ENCODE measurements at regions not wholly inside any gene's neighbourhood (a gene's known extent, or its start where the extent isn't known, plus 50 kb on each side); places are given as distances from the start of the nearest gene placed in this dataset.

DNA sequence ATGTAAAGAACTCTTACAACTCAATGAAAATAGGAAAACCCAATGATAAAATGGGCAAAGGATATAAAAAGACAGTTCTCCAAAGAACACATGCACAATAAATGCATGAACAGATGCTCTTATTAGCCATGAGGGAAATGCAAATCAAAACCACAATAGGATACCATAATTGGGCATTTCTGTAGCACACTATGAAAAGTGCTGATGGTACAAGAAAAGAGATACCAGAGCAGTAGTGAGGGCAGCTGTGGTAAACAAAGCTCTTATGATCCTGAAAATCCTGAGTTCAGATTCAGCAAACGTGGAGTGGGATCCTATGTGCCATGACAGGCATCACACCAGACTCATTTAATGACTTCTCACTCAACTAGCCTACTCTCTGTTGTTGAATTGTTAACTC, 96.7 kb upstream of the SLC25A13 start:
- no peaks in the 10 kb centered on the region for H3K4me1 ChIP-seq (ENCODE audit: low read depth)
- DNase-seq (ENCODE audit: low read depth in 1 of 2, low spot score in 1 of 2), result no peak
- TF ChIP-seq, protein P1, sequence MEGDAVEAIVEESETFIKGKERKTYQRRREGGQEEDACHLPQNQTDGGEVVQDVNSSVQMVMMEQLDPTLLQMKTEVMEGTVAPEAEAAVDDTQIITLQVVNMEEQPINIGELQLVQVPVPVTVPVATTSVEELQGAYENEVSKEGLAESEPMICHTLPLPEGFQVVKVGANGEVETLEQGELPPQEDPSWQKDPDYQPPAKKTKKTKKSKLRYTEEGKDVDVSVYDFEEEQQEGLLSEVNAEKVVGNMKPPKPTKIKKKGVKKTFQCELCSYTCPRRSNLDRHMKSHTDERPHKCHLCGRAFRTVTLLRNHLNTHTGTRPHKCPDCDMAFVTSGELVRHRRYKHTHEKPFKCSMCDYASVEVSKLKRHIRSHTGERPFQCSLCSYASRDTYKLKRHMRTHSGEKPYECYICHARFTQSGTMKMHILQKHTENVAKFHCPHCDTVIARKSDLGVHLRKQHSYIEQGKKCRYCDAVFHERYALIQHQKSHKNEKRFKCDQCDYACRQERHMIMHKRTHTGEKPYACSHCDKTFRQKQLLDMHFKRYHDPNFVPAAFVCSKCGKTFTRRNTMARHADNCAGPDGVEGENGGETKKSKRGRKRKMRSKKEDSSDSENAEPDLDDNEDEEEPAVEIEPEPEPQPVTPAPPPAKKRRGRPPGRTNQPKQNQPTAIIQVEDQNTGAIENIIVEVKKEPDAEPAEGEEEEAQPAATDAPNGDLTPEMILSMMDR (IDR thresholded peaks at IDR 0.05; ENCODE audit: low read depth, low read length), result no peak
- H3K4me3 ChIP-seq, result no peak overlapping the region
- H3K9me3 ChIP-seq (ENCODE audit: low read depth), result no peaks in the 10 kb centered on the region
- H3K27me3 ChIP-seq, result no peaks in the 10 kb centered on the region
- H3K36me3 ChIP-seq, result no peaks in the 10 kb centered on the region
- no peak overlapping the region for H3K27ac ChIP-seq

DNA sequence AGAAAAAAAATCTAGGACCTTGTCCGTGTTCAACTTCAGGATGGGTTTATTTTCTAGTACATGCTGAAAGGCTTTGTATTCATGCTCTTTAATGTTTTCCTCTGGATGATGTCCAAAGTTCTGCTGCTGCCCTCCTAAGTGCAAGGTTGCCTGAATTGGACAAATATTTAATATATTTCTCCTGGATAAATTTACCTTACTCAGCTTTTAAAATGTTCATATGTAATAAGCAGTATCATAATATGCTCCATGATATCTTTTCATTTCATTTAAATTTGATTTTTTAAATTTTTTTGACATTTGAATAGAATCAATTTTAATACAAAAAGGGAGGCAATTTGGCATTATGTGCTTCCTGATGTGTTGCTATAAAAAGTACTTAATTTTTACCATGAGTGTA, 95.9 kb upstream of the SLC25A13 start:
- no peaks in the 10 kb centered on the region for H3K27me3 ChIP-seq
- H3K4me3 ChIP-seq, result no peak overlapping the region
- DNase-seq (ENCODE audit: low read depth in 1 of 2, low spot score in 1 of 2), result no peak
- no peaks in the 10 kb centered on the region for H3K4me1 ChIP-seq (ENCODE audit: low read depth)
- TF ChIP-seq, protein P1 (IDR thresholded peaks at IDR 0.05; ENCODE audit: low read depth, low read length), result no peak
- no peaks in the 10 kb centered on the region for H3K9me3 ChIP-seq (ENCODE audit: low read depth)
- H3K36me3 ChIP-seq, result no peaks in the 10 kb centered on the region
- no peak overlapping the region for H3K27ac ChIP-seq

DNA sequence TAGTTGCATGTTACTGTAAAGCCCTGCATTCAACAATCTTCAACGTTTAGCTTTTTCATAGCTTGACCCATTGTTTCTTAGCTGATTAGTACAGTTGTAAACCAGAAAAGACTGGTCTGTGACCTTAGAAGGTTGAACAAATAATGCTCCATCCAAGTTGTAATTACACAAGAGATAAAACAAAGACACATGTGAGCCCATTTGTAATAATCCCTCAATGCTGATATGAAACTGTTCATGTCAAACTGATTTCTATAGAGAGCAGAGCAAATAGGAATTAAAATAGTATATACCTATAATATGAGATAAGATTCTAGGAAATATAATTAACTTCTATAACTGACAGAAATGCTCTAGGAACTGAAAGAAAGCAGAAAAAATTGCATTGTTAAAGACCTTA, 94.7 kb upstream of the SLC25A13 start:
- no peak overlapping the region for H3K4me3 ChIP-seq
- H3K27me3 ChIP-seq, result no peaks in the 10 kb centered on the region
- TF ChIP-seq, protein P1 (IDR thresholded peaks at IDR 0.05; ENCODE audit: low read depth, low read length), result no peak
- no peak overlapping the region for H3K27ac ChIP-seq
- H3K4me1 ChIP-seq (ENCODE audit: low read depth), result no peaks in the 10 kb centered on the region
- no peaks in the 10 kb centered on the region for H3K36me3 ChIP-seq
- no peak for DNase-seq (ENCODE audit: low read depth in 1 of 2, low spot score in 1 of 2)
- no peaks in the 10 kb centered on the region for H3K9me3 ChIP-seq (ENCODE audit: low read depth)

DNA sequence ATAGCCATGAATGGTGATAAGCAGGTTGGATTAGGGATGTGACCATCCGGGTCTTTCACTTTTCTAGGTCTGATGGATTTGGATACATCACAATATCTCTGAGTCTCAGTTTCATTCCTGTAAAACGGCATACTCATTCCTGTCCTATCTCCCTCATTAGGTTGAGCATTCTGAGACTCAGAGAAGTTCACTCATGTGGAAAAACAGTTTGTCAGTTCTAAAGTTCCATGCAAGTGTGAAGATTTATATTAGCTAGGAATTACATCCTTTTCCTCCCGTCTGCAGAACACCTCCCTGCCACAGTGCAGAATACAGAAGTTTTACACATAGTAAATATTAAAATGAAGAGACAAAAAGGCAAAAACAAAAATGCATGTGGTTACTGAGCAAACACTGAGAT, 94.2 kb upstream of the SLC25A13 start:
- no peaks in the 10 kb centered on the region for H3K27me3 ChIP-seq
- H3K36me3 ChIP-seq, result no peaks in the 10 kb centered on the region
- no peaks in the 10 kb centered on the region for H3K4me1 ChIP-seq (ENCODE audit: low read depth)
- H3K27ac ChIP-seq, result no peak overlapping the region
- no peak for DNase-seq (ENCODE audit: low read depth in 1 of 2, low spot score in 1 of 2)
- TF ChIP-seq, protein P1 (IDR thresholded peaks at IDR 0.05; ENCODE audit: low read depth, low read length), result no peak
- no peak overlapping the region for H3K4me3 ChIP-seq
- no peaks in the 10 kb centered on the region for H3K9me3 ChIP-seq (ENCODE audit: low read depth)

DNA sequence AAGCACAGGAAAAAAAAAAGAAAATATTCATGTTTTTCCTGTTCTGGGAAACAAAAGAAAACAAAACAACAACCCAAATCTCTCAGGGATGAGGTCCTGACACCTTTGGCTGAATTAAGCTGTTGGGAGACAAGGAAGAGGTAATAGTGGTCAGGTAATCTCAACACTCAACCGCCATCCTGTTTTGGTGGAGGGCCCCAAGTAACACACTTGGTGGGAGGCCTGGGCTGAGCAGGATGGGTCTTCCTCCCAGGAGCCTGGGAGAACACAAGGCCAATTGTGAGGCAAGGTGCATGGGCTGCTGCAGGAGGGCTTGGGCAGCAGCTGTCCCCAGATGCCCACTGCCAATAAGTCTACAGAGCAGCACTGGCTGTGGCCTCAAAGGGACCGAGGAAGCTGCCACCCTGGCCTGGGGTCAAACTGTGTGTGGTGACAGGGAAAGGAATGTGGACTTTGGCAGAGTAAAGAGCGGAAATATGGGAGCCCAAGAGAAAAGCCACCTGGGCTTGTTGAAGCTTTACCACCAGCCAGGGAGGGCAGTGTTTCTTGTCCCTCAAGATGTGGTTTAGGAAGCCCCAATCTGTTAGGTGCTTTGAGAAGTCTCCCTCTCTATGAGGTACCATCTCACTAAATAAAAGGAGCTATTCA, 93.5 kb upstream of the SLC25A13 start:
- Histone ChIP-seq H3K36me3 (no peaks in the 10 kb centered on the region), H3K9me3 (ENCODE audit: low read depth) (no peaks in the 10 kb centered on the region), H3K4me1 (ENCODE audit: low read depth) (peaks cover 6% of the 10 kb centered on the region), H3K27ac (no peak overlapping the region), H3K27me3 (no peaks in the 10 kb centered on the region), H3K4me3 (no peak overlapping the region)
- TF ChIP-seq, protein P1 (IDR thresholded peaks at IDR 0.05; ENCODE audit: low read depth, low read length), result no peak
- DNase-seq (ENCODE audit: low read depth in 1 of 2, low spot score in 1 of 2), result no peak
